H9 (cell line): ENCODE measurements at regions not wholly inside any gene's neighbourhood (a gene's known extent, or its start where the extent isn't known, plus 50 kb on each side); places are given as distances from the start of the nearest gene placed in this dataset.

Experiments
- DNase-seq: peaks from one replicate; pipeline ENCODE4 v3.0.0-alpha.2; 2017
- H2AFZ ChIP-seq: one replicate; pipeline ENCODE4 v1.6.1; 2013; ENCODE audit warnings: mild to moderate bottlenecking, low read length, control low read depth, moderate library complexity
- H2AK5ac ChIP-seq: 2 replicates; pipeline ENCODE4 v1.6.1; 2013; ENCODE audit warnings: low read length, control low read depth, mixed read lengths; ENCODE audit not compliant: insufficient read length
- H2BK120ac ChIP-seq: one replicate; pipeline ENCODE4 v1.6.1; 2013; ENCODE audit warnings: low read depth, mild to moderate bottlenecking, low read length, control low read depth, inconsistent platforms; ENCODE audit not compliant: poor library complexity, severe bottlenecking
- H2BK12ac ChIP-seq: 2 replicates; pipeline ENCODE4 v1.6.1; 2013; ENCODE audit warnings: low read length, control low read depth, mixed read lengths, low read depth; ENCODE audit not compliant: insufficient read length
- H2BK15ac ChIP-seq: 2 replicates; pipeline ENCODE4 v1.6.1; 2013; ENCODE audit warnings: low read depth, low read length, control low read depth
- H2BK20ac ChIP-seq: one replicate; pipeline ENCODE4 v1.6.1; 2013; ENCODE audit warnings: low read depth, mild to moderate bottlenecking, low read length, control low read depth, inconsistent platforms; ENCODE audit not compliant: poor library complexity, severe bottlenecking
- H2BK5ac ChIP-seq: 2 replicates; pipeline ENCODE4 v1.6.1; 2013; ENCODE audit warnings: low read length, control low read depth, mixed read lengths; ENCODE audit not compliant: insufficient read length
- H3K14ac ChIP-seq: 2 replicates; pipeline ENCODE4 v1.6.1; 2013; ENCODE audit warnings: low read length, control low read depth; ENCODE audit not compliant: insufficient read depth
- H3K18ac ChIP-seq: 2 replicates; pipeline ENCODE4 v1.6.1; 2013; ENCODE audit warnings: low read depth, mild to moderate bottlenecking, mixed read lengths, low read length, control low read depth; ENCODE audit not compliant: insufficient read length
- H3K23ac ChIP-seq: 2 replicates; pipeline ENCODE4 v1.6.1; 2013; ENCODE audit warnings: low read length, control low read depth, mixed read lengths, low read depth; ENCODE audit not compliant: insufficient read length
- H3K23me2 ChIP-seq: 2 replicates; pipeline ENCODE4 v1.6.1; 2013; ENCODE audit warnings: low read depth, mild to moderate bottlenecking, mixed read lengths, low read length, control low read depth; ENCODE audit not compliant: insufficient read length, poor library complexity, severe bottlenecking
- H3K27ac ChIP-seq: 2 replicates; pipeline ENCODE4 v1.5.1; 2013; ENCODE audit warnings: low read length, control low read depth, mixed read lengths, low read depth; ENCODE audit not compliant: insufficient read length
- H3K27me3 ChIP-seq: 2 replicates; pipeline ENCODE4 v1.6.1; 2013; ENCODE audit warnings: low read length, control low read depth, inconsistent platforms; ENCODE audit not compliant: insufficient read depth
- H3K4ac ChIP-seq: 2 replicates; pipeline ENCODE4 v1.6.1; 2013; ENCODE audit warnings: low read depth, mild to moderate bottlenecking, control low read depth, inconsistent platforms, low read length, moderate library complexity
- H3K4me1 ChIP-seq: 2 replicates; pipeline ENCODE4 v1.6.1; 2013; ENCODE audit warnings: low read length, control low read depth, inconsistent platforms; ENCODE audit not compliant: insufficient read depth
- H3K4me2 ChIP-seq: 2 replicates; pipeline ENCODE4 v1.6.1; 2013; ENCODE audit warnings: low read length, control low read depth, mixed read lengths; ENCODE audit not compliant: insufficient read length, insufficient read depth
- H3K56ac ChIP-seq: 2 replicates; pipeline ENCODE4 v1.6.1; 2013; ENCODE audit warnings: low read depth, mild to moderate bottlenecking, mixed read lengths, low read length, control low read depth; ENCODE audit not compliant: insufficient read length
- H3K79me1 ChIP-seq: 2 replicates; pipeline ENCODE4 v1.6.1; 2013; ENCODE audit warnings: low read depth, mild to moderate bottlenecking, moderate library complexity, low read length, control low read depth, inconsistent platforms; ENCODE audit not compliant: insufficient read depth, poor library complexity, severe bottlenecking
- H3K79me2 ChIP-seq: 2 replicates; pipeline ENCODE4 v1.6.1; 2013; ENCODE audit warnings: low read length, control low read depth, inconsistent platforms; ENCODE audit not compliant: insufficient read depth
- H3K9ac ChIP-seq: 2 replicates; pipeline ENCODE4 v1.6.1; 2013; ENCODE audit warnings: low read length, control low read depth, mixed read lengths; ENCODE audit not compliant: insufficient read length; ENCODE audit errors: extremely low read depth
- H3K9me3 ChIP-seq: one replicate; pipeline ENCODE4 v1.6.1; 2013; ENCODE audit warnings: low read depth, low read length, inconsistent platforms; ENCODE audit not compliant: control insufficient read depth
- H3T11ph ChIP-seq: one replicate; pipeline ENCODE4 v1.6.1; 2013; ENCODE audit warnings: mild to moderate bottlenecking, low read length, control low read depth, inconsistent platforms
- H4K20me1 ChIP-seq: one replicate; pipeline ENCODE4 v1.6.1; 2013; ENCODE audit not compliant: control insufficient read depth, insufficient read length, insufficient read depth
- H4K5ac ChIP-seq: 2 replicates; pipeline ENCODE4 v1.6.1; 2013; ENCODE audit warnings: low read depth, mild to moderate bottlenecking, mixed read lengths, low read length, control low read depth; ENCODE audit not compliant: insufficient read length
- H4K8ac ChIP-seq: replicated peaks from 2 replicates; pipeline ENCODE4 v1.6.1; 2013; ENCODE audit warnings: low read length, control low read depth, mixed read lengths, low read depth; ENCODE audit not compliant: insufficient read length
- H4K91ac ChIP-seq: 2 replicates; pipeline ENCODE4 v1.6.1; 2013; ENCODE audit warnings: low read depth, mild to moderate bottlenecking, moderate library complexity, mixed read lengths, low read length, control low read depth; ENCODE audit not compliant: insufficient read length
- H3K27ac Mint-ChIP-seq, 3 experiments: 2 replicates in 2 of 3; 3 replicates in 1 of 3; pipeline ENCODE4 v1.8.0; 2020 to 2021; ENCODE audit warnings: mixed read lengths in 3 of 3, mild to moderate bottlenecking in 1 of 3, moderate library complexity in 1 of 3
- H3K27me3 Mint-ChIP-seq: 2 replicates; pipeline ENCODE4 v1.8.0; 2021; ENCODE audit warnings: low read depth, mild to moderate bottlenecking, moderate library complexity, mixed read lengths
- H3K36me3 Mint-ChIP-seq, 3 experiments: 2 replicates in 2 of 3; 3 replicates in 1 of 3; pipeline ENCODE4 v1.8.0; 2020 to 2021; ENCODE audit warnings: low read depth in 3 of 3, mixed read lengths in 3 of 3; ENCODE audit not compliant: insufficient read depth in 1 of 3
- H3K4me1 Mint-ChIP-seq, 2 experiments: 2 replicates each; pipeline ENCODE4 v1.8.0; 2020; ENCODE audit warnings: mixed read lengths in 2 of 2
- H3K4me3 Mint-ChIP-seq, 2 experiments: 2 replicates in 1 of 2; 3 replicates in 1 of 2; pipeline ENCODE4 v1.8.0; 2020 to 2021; ENCODE audit warnings: mild to moderate bottlenecking in 2 of 2, mixed read lengths in 2 of 2, moderate library complexity in 1 of 2
- H3K9me3 Mint-ChIP-seq, 2 experiments: 2 replicates in 1 of 2; 3 replicates in 1 of 2; pipeline ENCODE4 v1.8.0; 2020; ENCODE audit warnings: mild to moderate bottlenecking in 2 of 2, mixed read lengths in 2 of 2, moderate library complexity in 1 of 2
- WGBS: extraction: QIAGEN DNeasy Blood & Tissue Kit; methylation state at CpG from one replicate; pipeline ENCODE4 v1.1.7; 2013; ENCODE audit warnings: missing lambda C conversion rate, low lambda C conversion rate, mixed read lengths; ENCODE audit not compliant: insufficient read length; ENCODE audit errors: extremely low coverage; 5-methylcytosine and 5-hydroxymethylcytosine counted together
- TF ChIP-seq, protein P1 (sequence below): fragments of 200-600 bp; sonication (generic); conservative IDR thresholded peaks from 3 replicates; pipeline ENCODE4 v1.8.0; 2021; ENCODE audit warnings: antibody characterized with exemption, mild to moderate bottlenecking

DNA sequence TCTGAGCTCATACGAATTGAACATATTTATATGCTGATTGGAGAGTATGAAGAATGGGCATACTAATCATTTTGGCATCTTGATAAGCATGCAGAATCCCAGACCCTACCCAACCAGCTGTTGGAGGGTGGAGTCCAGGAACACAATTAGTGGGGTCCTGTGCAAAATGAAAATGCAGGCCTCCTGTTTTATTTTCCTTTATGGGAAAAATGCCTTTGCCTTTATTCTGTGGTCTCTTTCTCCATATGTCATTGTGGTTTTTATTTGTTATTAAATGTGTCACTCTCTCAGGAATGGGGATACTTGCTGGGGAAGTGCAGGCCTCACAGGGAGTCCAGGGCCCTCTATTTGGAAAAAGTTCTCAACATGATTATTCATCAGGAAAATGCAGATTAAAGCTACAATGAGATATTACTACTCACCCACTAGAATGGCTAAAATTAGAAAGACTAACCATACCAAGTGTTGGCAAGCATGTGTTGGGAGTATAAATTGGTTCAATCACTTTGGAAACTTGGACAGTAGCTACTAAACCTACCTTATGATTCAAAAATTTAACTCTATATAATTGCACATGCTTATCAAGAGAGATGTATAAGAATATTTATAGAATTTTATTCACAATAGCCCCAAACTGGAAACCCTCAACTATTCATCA lies 185.1 kb upstream of the FOXN2 start:
- Histone ChIP-seq H4K20me1 (no peaks in the 10 kb centered on the region), H2BK15ac (no peak overlapping the region), H3K4me1 (no peaks in the 10 kb centered on the region), H3K9ac (no peak overlapping the region), H3K79me2 (no peaks in the 10 kb centered on the region), H2BK20ac (no peak overlapping the region), H2AFZ (no peak overlapping the region), H3K4me2 (no peak overlapping the region), H3K23me2 (no peaks in the 10 kb centered on the region), H4K91ac (no peak overlapping the region), H3T11ph (no peak overlapping the region), H3K27me3 (no peaks in the 10 kb centered on the region), H3K27ac (no peak overlapping the region), H2BK5ac (no peak overlapping the region), H3K79me1 (no peaks in the 10 kb centered on the region), H3K4ac (no peak overlapping the region), H3K56ac (no peak overlapping the region), H4K5ac (no peak overlapping the region), H2BK120ac (no peak overlapping the region), H3K9me3 (no peaks in the 10 kb centered on the region), H4K8ac (no peak overlapping the region), H2BK12ac (no peak overlapping the region), H3K23ac (no peak overlapping the region), H3K14ac (no peak overlapping the region), H2AK5ac (no peak overlapping the region), H3K18ac (no peak overlapping the region)
- TF ChIP-seq, protein P1, sequence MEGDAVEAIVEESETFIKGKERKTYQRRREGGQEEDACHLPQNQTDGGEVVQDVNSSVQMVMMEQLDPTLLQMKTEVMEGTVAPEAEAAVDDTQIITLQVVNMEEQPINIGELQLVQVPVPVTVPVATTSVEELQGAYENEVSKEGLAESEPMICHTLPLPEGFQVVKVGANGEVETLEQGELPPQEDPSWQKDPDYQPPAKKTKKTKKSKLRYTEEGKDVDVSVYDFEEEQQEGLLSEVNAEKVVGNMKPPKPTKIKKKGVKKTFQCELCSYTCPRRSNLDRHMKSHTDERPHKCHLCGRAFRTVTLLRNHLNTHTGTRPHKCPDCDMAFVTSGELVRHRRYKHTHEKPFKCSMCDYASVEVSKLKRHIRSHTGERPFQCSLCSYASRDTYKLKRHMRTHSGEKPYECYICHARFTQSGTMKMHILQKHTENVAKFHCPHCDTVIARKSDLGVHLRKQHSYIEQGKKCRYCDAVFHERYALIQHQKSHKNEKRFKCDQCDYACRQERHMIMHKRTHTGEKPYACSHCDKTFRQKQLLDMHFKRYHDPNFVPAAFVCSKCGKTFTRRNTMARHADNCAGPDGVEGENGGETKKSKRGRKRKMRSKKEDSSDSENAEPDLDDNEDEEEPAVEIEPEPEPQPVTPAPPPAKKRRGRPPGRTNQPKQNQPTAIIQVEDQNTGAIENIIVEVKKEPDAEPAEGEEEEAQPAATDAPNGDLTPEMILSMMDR: no peak
- H3K27me3 Mint-ChIP-seq: no peaks in the 10 kb centered on the region
- no peak overlapping the region for H3K4me3 Mint-ChIP-seq
- no peak overlapping the region for H3K27ac Mint-ChIP-seq
- no peaks in the 10 kb centered on the region for H3K36me3 Mint-ChIP-seq
- no peak for DNase-seq
- H3K4me1 Mint-ChIP-seq: no peaks in the 10 kb centered on the region
- H3K9me3 Mint-ChIP-seq: no peaks in the 10 kb centered on the region; a peak in 2 of 5 replicates
- no CpG with 5 or more reads among the region's 1 CpG for WGBS
